GM21825 (cell line): ENCODE measurements at regions not wholly inside any gene's neighbourhood (a gene's known extent, or its start where the extent isn't known, plus 50 kb on each side); places are given as distances from the start of the nearest gene placed in this dataset.

Experiments used
- ATAC-seq: cut with Tn5 transposase; IDR thresholded peaks from one replicate; pipeline ENCODE4 v1.9.1; 2021; ENCODE audit warnings: mild to moderate bottlenecking, moderate library complexity; ENCODE audit not compliant: unreplicated experiment

GRCh38 chr5:8314965-8315364, 446.0 kb downstream of the MTRR start:
- no peak for ATAC-seq

GRCh38 chr5:8316608-8317280, 447.8 kb downstream of the MTRR start:
- no peak for ATAC-seq

DNA sequence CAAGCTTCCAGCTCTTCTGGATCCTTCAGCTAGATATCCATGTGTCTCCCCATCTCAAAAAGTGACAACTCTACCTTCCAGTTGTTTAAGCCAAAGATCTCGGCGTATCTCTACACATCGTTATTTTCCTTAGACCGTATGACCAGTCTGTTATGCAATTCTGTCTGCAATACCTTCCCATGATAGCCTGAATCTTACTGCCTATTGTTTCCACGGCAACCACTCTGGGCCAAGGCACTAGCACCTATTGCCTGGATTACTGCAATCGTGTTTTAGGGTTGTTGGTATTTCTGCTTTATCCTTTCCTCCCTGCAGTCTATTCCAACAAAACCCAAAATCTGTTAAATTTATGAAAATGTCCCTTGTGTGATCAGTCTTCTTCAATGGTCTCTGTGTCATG, 448.4 kb downstream of the MTRR start:
- no peak for ATAC-seq

GRCh38 chr5:8320244-8320643, 451.3 kb downstream of the MTRR start:
- no peak for ATAC-seq

GRCh38 chr5:8321272-8321671, 452.3 kb downstream of the MTRR start:
- no peak for ATAC-seq

DNA sequence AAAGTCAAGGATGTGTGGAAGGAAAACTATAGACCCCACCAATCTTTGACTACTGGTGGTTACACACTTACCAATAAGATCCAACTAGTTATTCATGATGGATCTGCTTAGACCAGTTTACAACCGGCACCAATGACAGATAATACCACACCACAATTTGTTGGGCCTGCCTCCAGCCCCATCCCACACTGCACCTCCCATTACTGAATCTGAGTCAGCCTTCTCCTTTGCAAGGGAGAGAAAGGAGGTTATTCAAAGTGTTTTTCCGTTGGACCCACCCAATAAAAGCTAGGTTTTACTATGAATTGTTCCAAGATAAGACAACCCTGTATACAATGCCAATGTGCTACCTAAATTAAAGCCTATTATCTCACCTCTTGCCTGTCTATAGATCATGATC, 453.5 kb downstream of the MTRR start:
- ATAC-seq = no peak

DNA sequence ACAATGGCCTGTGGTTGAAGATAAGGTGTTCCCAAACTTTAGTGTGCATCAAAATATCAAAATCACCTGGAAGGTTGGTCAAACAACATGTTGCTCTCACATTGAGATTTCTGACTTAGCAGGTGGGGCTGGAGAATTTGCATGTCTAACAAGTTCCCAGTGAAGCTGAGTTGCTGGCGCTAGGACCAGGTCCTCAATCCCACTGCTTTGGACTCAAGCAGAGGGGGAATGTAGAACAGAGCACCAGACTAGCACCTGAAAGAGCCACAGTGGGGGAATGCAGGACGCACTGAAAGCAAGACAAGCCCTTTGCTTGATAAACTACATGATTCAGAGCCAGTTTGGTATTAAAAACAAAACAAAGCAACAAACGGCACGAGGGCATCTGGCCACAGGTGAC, 458.1 kb downstream of the MTRR start:
- ATAC-seq = no peak

DNA sequence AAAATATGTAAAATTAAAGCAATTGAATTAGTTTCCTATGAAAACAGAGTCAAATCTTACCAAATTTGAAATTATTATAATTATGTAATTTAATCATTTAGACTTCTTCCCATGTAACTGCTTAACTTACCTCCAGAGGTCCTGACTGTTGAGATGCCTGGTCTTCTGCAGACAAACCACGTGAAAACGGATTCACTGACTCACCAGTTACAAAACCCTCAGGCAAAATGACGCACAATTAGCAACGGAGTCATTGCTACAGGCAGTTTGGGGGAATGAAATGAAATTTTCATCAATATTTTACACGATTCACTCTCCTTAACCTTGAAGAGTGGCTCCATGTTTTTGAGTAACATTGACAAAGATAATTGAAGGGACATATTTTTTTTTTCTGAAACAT, 460.8 kb downstream of the MTRR start:
- no peak for ATAC-seq

GRCh38 chr5:8332666-8333445, 463.9 kb downstream of the MTRR start:
- ATAC-seq = no peak

GRCh38 chr5:8333485-8333884, 464.5 kb downstream of the MTRR start:
- no peak for ATAC-seq

DNA sequence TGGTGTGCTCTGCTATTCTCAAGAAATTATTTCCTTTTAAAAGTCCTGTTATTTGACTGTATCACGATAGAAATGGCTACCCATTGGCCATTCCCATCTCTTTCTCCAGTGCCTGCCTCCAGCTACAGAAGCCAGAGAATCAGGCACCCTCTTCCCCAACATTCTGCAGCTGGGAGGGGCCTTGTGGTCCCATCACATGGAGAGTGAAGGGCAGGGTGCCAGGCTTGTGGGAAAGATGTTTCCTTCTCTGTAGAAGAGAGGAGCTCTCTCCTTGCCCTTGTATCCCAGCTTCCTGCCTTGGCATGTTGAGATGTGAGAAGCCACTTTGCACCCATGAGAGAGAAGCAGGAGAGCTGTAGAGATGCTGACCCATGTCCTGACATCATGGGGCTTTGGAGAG, 465.0 kb downstream of the MTRR start:
- ATAC-seq = no peak

DNA sequence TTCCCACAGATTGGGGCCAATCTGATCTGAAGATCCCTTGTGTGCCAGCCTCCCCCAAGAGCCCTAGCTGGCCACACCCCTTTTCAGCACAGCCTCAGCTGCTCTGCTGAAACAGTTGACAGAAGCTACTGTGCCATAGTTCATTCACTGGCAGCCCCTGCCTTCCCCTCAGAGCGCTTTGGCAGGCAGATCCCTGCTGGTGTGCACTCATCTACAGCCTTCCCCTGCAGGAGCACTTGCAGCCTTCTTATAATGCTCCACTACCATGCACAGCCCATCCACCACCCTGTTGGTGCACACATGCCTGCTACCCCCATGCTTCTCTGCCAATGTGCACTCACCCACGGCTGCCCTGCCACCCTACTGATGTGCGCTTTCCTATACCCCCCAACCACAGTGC, 471.3 kb downstream of the MTRR start:
- ATAC-seq = no peak

- no peak for ATAC-seq
These were observed 471.9 kb downstream of the MTRR start for GRCh38 chr5:8340739-8341344.

GRCh38 chr5:8341406-8341805, 472.5 kb downstream of the MTRR start:
- ATAC-seq = no peak

DNA sequence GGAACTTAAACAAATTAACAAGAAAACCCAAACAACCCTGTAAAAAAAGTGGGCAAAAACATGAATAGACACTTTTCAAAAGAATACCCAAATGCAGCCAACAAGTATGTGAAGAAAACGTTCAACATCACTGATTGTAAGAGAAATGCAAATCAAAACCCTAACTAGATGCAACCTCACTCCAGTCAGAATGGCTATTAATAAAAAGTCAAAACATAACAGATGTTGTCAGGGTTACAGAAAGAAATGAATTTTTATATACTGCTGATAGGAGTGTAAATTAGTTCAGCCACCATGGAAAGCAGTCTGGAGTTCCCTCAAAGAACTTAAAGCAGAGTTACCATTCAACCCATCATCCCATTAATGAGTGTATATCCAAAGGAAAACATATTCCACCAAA, 479.0 kb downstream of the MTRR start:
- ATAC-seq = no peak

DNA sequence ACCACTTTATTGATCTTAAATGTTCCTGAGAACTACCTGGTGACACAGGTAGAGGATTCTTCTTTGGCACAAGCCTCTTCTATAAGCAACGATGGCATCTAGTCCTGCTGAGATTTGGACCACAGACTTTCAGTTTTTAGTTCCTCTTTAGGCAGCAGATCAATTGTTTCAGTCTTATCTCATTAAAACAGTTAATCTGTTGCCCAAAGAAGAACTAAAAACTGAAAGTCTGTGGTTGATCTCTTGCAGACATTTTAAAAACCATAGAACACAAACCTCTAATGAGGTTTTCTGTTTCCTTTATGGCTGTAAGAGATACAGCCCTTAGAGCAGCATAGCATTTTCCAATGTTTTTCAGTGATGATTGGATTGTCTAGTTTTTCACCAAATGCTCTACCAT, 480.9 kb downstream of the MTRR start:
- ATAC-seq = peak; percentile 96

GRCh38 chr5:8350644-8351339, 481.8 kb downstream of the MTRR start:
- ATAC-seq = no peak

DNA sequence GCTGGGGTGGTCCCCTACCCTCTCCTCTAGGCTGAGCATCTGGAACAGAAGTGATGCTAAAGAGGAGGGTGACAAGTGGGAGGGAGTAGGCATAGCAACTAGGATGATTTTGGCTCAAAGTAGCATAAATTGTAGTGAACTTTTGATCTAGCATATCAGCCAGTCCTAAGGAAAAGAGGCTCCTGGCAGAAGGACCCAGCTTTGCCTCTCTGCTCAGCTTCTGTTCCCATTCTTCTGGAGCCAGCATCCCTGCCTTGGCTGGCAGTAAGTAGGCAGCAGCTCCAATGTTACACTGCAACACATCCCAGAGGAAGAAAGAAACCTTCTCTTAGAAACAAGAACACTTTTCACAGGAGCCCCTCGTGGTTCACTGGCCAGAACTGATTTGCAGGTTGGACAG, 487.0 kb downstream of the MTRR start:
- ATAC-seq = no peak

DNA sequence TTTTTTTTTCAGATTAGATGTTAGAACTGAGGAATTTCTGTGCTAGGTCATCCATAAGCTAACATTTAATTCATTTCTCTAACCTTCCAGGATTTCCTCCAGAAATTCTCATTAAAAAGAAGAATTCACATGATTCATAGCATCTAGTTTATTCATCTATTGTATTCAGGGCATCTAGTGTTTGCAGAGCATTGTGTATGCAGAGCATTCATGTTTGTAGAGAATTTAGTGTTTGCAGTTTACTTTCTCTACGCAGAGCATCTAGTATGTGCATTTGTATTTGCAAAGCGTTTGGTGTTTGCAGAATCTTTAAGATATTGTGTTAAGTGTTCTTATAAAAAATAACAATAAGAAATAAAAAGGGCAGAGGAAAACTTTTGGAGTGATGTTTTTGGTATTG, 491.1 kb downstream of the MTRR start:
- ATAC-seq = no peak

- no peak for ATAC-seq
These were observed 493.5 kb downstream of the MTRR start for GRCh38 chr5:8362495-8362894.

- no peak for ATAC-seq
These were observed 494.2 kb downstream of the MTRR start for GRCh38 chr5:8363138-8363537.

DNA sequence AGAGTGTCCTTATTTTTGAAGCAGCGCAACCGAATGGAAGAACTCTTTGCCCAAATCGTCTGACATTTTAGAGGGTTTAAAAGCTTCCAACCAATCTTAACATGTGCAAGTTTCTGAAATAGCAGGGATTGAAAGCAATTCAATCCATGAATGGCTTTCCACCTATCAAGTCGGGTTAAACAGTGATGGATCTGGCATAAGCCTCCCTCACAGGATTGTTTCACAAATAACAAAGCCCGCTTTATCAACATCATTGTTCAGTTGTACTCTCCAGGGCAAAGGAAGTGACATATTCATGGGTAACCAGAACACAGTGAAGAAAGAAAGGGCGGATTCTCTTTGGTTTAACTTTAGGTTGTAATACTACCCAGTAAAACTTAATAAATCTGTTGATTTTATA, 497.3 kb downstream of the MTRR start:
- no peak for ATAC-seq
